ENCODE measurements at regions not wholly inside any gene's neighbourhood (a gene's known extent, or its start where the extent isn't known, plus 50 kb on each side); places are given as distances from the start of the nearest gene placed in this dataset.
"Not testable (repeated sequence)": the region's sequence is repeated elsewhere in the genome, so short reads cannot be mapped to it uniquely, and the experiment has no call there.

- DNase-seq (ENCODE audit: low read depth, low spot score): not testable (repeated sequence)
These were observed 920.4 kb downstream of the PCDH11X start for GRCh38 chrX:92699388-92700092.

GRCh38 chrX:92709784-92710183 lies 930.6 kb downstream of the PCDH11X start:
- in situ Hi-C loops (cut with HindIII; ENCODE audit: low pct_unique_long_range_greater_than_20kb, low sequenced_read_pairs); DNase-seq (ENCODE audit: low read depth, low spot score): not testable (repeated sequence)

More at GRCh38 chrX:92699388-92700092, 920.4 kb downstream of the PCDH11X start:
- in situ Hi-C loops (cut with HindIII; ENCODE audit: low pct_unique_long_range_greater_than_20kb, low sequenced_read_pairs): not testable (repeated sequence)

Small RNA genes lying in the stretch of these regions (small RNA-seq; reads per million reads assigned to genes)
- 0 reads per million in 2 experiments for gene SNX3P1X
